Fibroblast of upper back skin (primary cell): ENCODE measurements at regions not wholly inside any gene's neighbourhood (a gene's known extent, or its start where the extent isn't known, plus 50 kb on each side); places are given as distances from the start of the nearest gene placed in this dataset.

ENCODE experiments used
- DNase-seq: peaks from one replicate; pipeline ENCODE4 v3.0.0-alpha.2; 2013

DNA sequence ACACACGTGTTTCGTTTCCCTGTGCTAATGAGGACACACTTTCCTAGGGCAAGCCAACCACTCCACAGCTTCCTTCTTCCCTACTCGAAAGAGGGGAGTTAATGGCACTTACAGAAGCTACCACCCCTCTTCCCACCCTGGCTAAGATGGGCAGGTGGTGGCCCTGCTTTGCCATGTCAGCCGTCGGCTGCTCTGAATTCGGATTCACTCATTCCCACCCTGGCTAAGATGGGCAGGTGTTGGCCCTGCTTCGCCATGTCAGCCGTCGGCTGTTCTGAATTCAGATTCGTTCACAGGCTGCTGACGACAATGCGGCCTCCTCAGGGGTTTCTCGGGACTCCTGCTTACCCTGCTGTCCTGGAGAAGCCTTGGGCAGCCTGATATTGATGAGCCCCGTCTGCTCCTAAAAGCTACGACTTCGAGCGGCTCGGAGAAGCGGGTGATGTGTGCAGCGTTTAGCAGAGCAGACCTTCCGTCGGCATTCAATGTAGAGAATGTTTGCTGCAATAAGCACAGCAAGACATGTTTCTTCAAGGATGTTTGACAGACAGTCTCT is 56.2 kb upstream of the PPP2R2D start:
- no peak for DNase-seq

DNA sequence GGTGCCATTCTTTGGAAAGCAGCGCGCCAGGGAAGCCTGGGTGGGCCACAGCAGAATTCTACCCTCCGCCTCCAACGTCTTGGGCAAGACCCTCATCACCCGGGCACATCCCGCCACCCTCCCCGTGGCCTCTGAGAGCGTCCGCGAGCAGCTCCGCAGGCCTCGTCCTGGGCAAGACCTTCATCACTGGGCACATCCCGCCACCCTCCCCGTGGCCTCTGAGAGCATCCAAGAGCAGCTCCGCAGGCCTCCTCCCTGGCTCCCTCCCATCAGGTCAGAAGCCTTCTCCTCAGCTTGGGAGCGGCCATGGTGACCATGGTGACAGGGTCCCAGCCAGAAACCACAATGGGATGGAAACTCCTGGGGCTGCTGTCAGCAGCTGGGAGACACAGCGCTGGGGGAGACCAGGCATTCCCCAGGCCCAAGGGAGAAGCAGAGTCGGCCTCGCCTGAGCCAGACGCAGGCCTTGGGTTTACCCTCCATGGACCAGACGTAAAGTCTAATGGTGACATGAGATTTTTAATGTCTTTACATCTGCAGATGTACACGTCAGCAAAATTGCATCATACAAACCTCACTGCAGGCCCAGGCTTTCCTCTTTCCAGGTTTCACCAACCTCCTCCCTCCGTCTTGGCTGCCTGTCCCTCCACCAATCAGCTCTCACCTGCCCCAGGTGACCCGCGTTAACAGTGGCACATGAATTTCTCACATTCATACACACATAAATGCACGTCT is 55.1 kb upstream of the PPP2R2D start:
- DNase-seq = no peak

DNA sequence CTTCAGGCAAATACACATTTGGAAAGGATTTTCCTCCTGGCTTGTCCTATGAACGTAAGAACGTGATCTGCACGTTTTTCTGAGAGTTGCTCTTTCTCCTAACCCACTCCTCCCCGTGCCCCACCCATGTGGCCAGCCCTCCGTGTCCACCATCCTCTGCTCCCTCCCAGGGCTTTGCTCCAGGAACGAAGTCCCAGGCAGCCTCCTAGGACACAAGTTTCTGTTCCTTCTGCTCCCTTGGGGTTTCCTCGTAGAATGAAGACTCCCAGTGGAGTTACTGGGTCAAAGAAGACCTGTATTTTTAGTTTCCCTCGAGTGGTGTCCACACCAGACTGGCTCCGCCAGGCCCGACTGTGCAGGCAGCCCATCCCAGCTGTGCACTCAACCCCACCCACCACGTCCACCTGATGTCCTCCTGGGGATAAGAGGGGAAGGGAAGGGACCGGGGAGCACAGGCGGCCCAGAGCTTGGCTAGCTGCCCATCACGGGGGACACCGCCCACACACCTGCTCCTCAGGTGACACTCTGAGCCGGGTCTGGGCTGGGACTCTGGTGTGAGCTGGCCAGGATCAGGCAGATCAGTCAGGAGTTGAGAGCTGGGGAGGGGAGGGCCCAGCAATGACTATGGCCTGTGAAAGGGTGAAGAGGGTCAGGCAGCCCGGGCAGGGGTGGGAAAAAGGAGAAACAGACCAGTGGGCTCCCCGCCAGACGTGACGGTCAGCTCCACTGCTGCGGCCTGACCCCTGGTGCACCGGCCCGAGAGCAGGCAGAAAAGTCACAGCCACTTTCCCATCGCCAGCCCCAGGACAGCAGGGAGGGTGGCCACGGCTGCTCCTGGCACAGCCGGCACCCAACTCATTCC is 54.3 kb upstream of the PPP2R2D start:
- no peak for DNase-seq

DNA sequence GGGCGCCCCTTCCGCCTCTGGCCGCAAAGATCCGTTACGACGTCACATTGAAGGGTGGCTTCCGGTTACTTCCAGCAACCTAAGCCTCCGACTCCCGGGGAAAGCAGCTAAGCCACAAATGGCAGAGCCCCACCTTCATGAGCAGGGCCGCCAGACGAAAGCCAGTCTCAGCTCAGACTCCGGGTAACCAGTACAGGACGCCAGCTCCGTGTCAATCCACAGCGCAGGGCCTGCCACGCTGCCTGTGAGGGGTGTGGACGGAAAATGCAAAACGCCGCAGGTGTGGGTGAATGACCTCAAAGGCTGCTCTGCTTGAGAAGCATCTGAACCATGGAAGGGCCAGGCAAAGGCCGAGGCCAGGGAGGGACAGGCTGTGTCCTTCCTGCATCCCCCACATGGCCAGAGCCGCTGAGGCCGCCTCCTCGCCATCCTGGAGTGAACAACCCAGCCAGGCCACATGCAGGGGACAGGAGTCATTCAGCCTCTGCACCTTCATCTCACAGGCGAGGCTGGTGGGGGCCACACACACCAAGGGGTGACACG is 53.5 kb upstream of the PPP2R2D start:
- no peak for DNase-seq

DNA sequence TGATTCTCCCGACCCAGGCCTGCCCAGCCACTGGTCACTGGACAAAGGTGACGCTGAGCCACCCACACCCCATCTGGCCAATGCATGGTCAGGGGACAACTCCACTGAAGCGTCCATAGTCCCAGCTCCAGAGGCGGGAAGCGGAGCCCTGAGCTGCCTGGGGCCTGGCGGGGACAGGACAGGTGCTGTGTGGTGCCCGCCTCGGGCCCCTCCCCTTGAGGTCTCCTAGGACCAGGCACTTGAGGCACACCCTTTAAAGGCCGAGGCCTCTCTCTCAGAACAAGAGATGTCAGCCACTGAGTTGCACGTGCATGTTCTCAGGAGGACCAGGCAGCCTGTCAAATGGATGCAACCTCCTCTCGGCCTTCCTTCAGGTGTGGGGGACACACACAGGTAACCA is 52.5 kb upstream of the PPP2R2D start:
- no peak for DNase-seq

DNA sequence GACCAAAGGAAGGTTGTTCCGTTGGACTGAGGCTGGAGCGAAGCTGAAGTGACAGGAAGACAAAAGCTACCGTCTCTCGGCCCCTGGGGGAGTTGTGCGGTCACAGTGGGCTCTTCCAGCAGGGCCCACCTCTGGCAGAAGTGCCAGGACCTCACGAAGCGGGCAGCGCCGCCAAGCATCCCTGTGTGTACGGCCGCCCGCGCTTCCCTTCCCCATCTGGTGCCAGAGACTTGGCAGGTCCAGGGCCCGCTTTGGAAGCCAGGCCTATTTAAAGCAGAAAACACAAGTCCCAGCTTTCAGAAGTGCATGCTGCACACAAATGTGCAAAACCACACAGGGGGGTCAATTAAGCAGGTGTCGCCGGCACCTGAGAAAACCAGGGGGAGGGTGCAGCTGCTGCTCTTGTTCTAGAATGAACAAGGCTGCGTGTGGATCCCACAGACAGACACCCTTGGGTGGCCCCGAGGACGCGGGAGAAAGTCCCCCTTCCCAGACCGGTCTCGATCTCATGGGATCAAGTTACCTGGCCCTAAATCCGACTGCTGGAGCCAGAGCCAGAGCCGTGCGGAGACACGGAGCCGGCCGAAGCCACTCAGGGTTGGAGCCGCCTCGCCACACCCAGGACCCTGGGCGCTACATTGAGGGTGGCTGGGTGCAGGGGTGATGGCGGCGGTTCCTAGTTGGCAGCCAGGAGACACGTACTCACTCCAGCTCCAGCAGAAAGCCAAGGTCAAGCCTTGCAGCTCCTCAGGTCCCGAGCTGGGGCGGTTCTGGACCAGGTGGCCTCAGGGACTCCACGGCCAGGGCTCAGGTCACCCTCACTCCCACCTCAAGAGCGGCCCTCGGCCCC is 51.8 kb upstream of the PPP2R2D start:
- DNase-seq = no peak

DNA sequence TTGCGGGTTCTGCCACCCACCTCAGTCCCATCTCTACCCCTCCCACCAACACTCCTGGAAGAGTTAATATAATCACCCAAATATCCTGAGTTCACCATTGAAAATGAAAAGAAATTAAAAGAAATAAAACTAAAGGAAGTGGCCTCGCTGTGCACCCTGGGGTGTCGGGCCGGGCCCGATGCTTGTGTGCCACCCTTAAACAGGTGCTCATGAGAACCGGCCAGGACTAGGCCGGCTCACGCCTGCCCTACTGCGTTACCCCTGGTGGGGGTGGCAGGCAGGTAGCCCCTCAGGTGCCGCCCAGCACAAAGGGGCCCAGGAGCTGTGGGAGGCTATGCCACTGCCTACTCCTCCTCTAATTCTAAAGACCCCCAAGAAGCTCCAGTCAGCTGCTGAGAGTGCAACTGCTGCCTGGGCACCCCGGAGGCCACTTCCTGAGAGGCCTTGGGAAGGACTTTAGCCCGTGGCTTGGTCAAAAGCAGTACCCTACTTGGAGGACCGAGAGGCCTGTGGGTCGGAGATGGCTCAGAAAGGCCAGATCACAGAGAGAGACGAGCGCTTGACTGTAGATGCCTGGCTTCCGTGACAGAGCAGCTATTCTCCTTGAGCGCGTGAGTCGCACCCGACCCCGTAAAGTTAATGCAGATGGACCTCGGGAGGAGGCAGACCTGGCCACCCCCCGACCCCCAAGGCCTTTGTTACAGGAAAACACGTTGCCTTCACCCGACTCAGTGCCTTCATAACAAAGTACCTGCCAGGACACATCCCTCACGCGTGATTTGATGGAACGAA is 51.0 kb upstream of the PPP2R2D start:
- no peak for DNase-seq

DNA sequence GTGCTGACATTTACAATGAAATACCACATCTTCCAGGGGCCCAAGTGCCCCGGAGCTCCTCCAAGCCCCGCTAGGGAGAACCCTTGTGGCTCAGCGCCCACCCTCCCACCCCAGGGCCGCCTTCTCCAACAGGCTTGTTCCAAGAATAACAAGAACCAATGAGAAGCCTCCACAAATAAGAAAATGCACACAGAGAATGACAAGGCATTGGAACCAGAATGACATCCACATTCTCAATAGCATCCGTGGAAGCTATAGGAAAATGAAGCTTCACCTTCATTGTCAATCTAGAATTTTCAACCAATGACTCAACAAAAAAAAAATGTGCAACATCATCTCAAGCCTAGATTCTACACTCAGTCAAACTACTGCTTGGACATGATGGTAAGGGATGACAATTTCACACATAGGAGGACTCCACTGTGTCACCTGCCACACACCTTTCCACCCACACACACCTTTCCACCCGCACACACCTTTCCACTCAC is 50.4 kb upstream of the PPP2R2D start:
- DNase-seq = peak; percentile 9
